Common myeloid progenitor, CD34-positive (primary cell): ENCODE measurements at regions not wholly inside any gene's neighbourhood (a gene's known extent, or its start where the extent isn't known, plus 50 kb on each side); places are given as distances from the start of the nearest gene placed in this dataset.

Experiments used
- CTCF ChIA-PET: fragments of 350-600 bp; sonication (Branson Sonifier 250); formaldehyde crosslinking; loops from one replicate; lab custom pipeline; 2021; ENCODE audit warnings: antibody characterized with exemption; lab: Charles Lee
- POLR2A ChIA-PET: fragments of 350-600 bp; sonication (Branson Sonifier 250); formaldehyde crosslinking; loops from one replicate; lab custom pipeline; 2021; ENCODE audit warnings: antibody characterized with exemption; lab: Charles Lee
- DNase-seq, 3 donors: peaks; one replicate each; pipeline versions ENCODE4 v3.0.0 to v3.0.0-alpha.2; 2013
- H3K27ac ChIP-seq, 2 experiments: 1 replicate in 1 of 2; 2 replicates in 1 of 2; pipeline ENCODE4 v1.7.0; 2013; ENCODE audit warnings: inconsistent platforms in 2 of 2, low read length in 2 of 2, mild to moderate bottlenecking in 2 of 2, low read depth in 1 of 2, moderate library complexity in 1 of 2; ENCODE audit not compliant: severe bottlenecking in 2 of 2, insufficient read depth in 1 of 2, poor library complexity in 1 of 2
- H3K27me3 ChIP-seq, 5 experiments: replicated peaks in 2 of 5; 1 replicate in 3 of 5; 2 replicates in 2 of 5; pipeline versions ENCODE4 v1.6.1 to v1.7.0; 2013; ENCODE audit warnings: low read length in 4 of 5, mild to moderate bottlenecking in 2 of 5, moderate library complexity in 2 of 5, inconsistent platforms in 1 of 5; ENCODE audit not compliant: insufficient read depth in 5 of 5, control insufficient read depth in 4 of 5
- H3K36me3 ChIP-seq, 4 experiments: 1 replicate in 2 of 4; 2 replicates in 2 of 4; pipeline versions ENCODE4 v1.6.1 to v1.7.0; 2013; ENCODE audit warnings: low read length in 3 of 4, control low read depth in 1 of 4, mild to moderate bottlenecking in 1 of 4; ENCODE audit not compliant: control insufficient read depth in 4 of 4, insufficient read depth in 4 of 4
- H3K4me1 ChIP-seq, 4 experiments: 1 replicate in 3 of 4; 2 replicates in 1 of 4; pipeline versions ENCODE4 v1.6.1 to v1.7.1; 2013; ENCODE audit warnings: low read length in 3 of 4, mild to moderate bottlenecking in 3 of 4, control low read depth in 1 of 4, inconsistent platforms in 1 of 4, moderate library complexity in 1 of 4; ENCODE audit not compliant: control insufficient read depth in 4 of 4, insufficient read depth in 4 of 4; ENCODE audit errors: control extremely low read depth in 1 of 4
- H3K4me3 ChIP-seq, 7 experiments: 1 replicate in 4 of 7; 2 replicates in 3 of 7; pipeline versions ENCODE4 v1.5.1 to v1.7.0; 2013; ENCODE audit warnings: mild to moderate bottlenecking in 7 of 7, low read length in 6 of 7, moderate library complexity in 6 of 7, inconsistent platforms in 2 of 7, low read depth in 2 of 7, control low read depth in 1 of 7; ENCODE audit not compliant: insufficient read depth in 4 of 7, control insufficient read depth in 1 of 7; ENCODE audit errors: extremely low read depth in 1 of 7
- H3K9me3 ChIP-seq, 5 experiments: 1 replicate in 4 of 5; 2 replicates in 1 of 5; pipeline versions ENCODE4 v1.6.1 to v1.7.1; 2013; ENCODE audit warnings: low read length in 4 of 5, mild to moderate bottlenecking in 2 of 5, inconsistent platforms in 1 of 5, low read depth in 1 of 5, moderate library complexity in 1 of 5; ENCODE audit not compliant: control insufficient read depth in 4 of 5, insufficient read depth in 2 of 5; ENCODE audit errors: control extremely low read depth in 1 of 5
- WGBS: methylation state at CpG from one replicate; pipeline ENCODE4 v1.1.5; 2013; ENCODE audit not compliant: insufficient coverage; 5-methylcytosine and 5-hydroxymethylcytosine counted together

- 90% methylated on average over 8 of the region's 9 CpGs for WGBS
- CTCF ChIA-PET = interaction anchor here (0.6 to 2.5 kb wide), 4 partner anchors 11 to 398 kb away, joined by 3 to 7 read pairs (median 4); no protein-coding TSS in a partner anchor
Observed at GRCh38 chr22:45094825-45095224, 68.9 kb upstream of the NUP50 start.

GRCh38 chr22:45096256-45096907 lies 67.3 kb upstream of the NUP50 start:
- ChIA-PET CTCF (interaction anchor here (1.1 to 2.2 kb wide), 5 partner anchors 12 to 338 kb away, joined by 3 to 7 read pairs (median 5); no protein-coding TSS in a partner anchor), POLR2A (no interaction called here)
- H3K9me3 ChIP-seq = peaks cover 0 to 3% (median 0%) of the 10 kb centered on the region in 5 experiments
- no peak overlapping the region for H3K27ac ChIP-seq
- H3K4me1 ChIP-seq = no peaks in the 10 kb centered on the region
- H3K4me3 ChIP-seq = no peak overlapping the region
- H3K27me3 ChIP-seq = peaks cover 0 to 14% (median 4%) of the 10 kb centered on the region in 5 experiments
- DNase-seq = peak; percentile 36 to 74 (median 64)
- no peaks in the 10 kb centered on the region for H3K36me3 ChIP-seq
- 29% methylated on average over 4 of the region's 7 CpGs for WGBS

More at GRCh38 chr22:45094825-45095224, 68.9 kb upstream of the NUP50 start:
- H3K9me3 ChIP-seq = peaks cover 0 to 3% (median 0%) of the 10 kb centered on the region in 5 experiments
- POLR2A ChIA-PET = no interaction called here
- DNase-seq = no peak
- peaks cover 0 to 19% (median 4%) of the 10 kb centered on the region in 5 experiments for H3K27me3 ChIP-seq
- no peaks in the 10 kb centered on the region for H3K4me1 ChIP-seq
- H3K27ac ChIP-seq = no peak overlapping the region
- no peak overlapping the region for H3K4me3 ChIP-seq
- no peaks in the 10 kb centered on the region for H3K36me3 ChIP-seq

GRCh38 chr22:45097061-45097460 lies 66.7 kb upstream of the NUP50 start:
- peaks cover 0 to 11% (median 6%) of the 10 kb centered on the region in 5 experiments for H3K27me3 ChIP-seq
- DNase-seq = no peak
- POLR2A ChIA-PET = no interaction called here
- WGBS = 100% methylated on average over 1 of the region's 3 CpGs
- H3K27ac ChIP-seq = no peak overlapping the region
- CTCF ChIA-PET = interaction anchor here (0.6 to 1.5 kb wide), 3 partner anchors 20 to 345 kb away, joined by 3 to 4 read pairs (median 3); no protein-coding TSS in a partner anchor
- peaks cover 0 to 2% (median 0%) of the 10 kb centered on the region in 4 experiments for H3K4me1 ChIP-seq
- peaks cover 0 to 3% (median 0%) of the 10 kb centered on the region in 5 experiments for H3K9me3 ChIP-seq
- no peaks in the 10 kb centered on the region for H3K36me3 ChIP-seq
- no peak overlapping the region for H3K4me3 ChIP-seq

- ChIA-PET CTCF (no interaction called here), POLR2A (no interaction called here)
- DNase-seq = no peak
- peaks cover 0 to 11% (median 6%) of the 10 kb centered on the region in 5 experiments for H3K27me3 ChIP-seq
- peaks cover 0 to 5% (median 0%) of the 10 kb centered on the region in 4 experiments for H3K4me1 ChIP-seq
- no peak overlapping the region for H3K27ac ChIP-seq
- H3K9me3 ChIP-seq = no peaks in the 10 kb centered on the region
- no peak overlapping the region for H3K4me3 ChIP-seq
- no peaks in the 10 kb centered on the region for H3K36me3 ChIP-seq
- WGBS = 98% methylated on average over 5 of the region's 8 CpGs
Observed at GRCh38 chr22:45098056-45098455, 65.7 kb upstream of the NUP50 start.

- 80% methylated on average over 7 of the region's 9 CpGs for WGBS
- no peak for DNase-seq
- POLR2A ChIA-PET = no interaction called here
Observed at GRCh38 chr22:45099961-45100360, 63.8 kb upstream of the NUP50 start.

GRCh38 chr22:45101515-45102227 lies 62.1 kb upstream of the NUP50 start:
- POLR2A ChIA-PET = no interaction called here
- WGBS = 65% methylated on average over 8 of the region's 18 CpGs

More at GRCh38 chr22:45099961-45100360, 63.8 kb upstream of the NUP50 start:
- Histone ChIP-seq H3K36me3 (no peaks in the 10 kb centered on the region), H3K9me3 (no peaks in the 10 kb centered on the region), H3K27me3 (peaks cover 0 to 6% (median 4%) of the 10 kb centered on the region in 5 experiments), H3K27ac (no peak overlapping the region), H3K4me3 (no peak overlapping the region), H3K4me1 (peaks cover 0 to 6% (median 0%) of the 10 kb centered on the region in 4 experiments)
- CTCF ChIA-PET = interaction anchor here (0.6 to 1.3 kb wide), 3 partner anchors 9 to 66 kb away, joined by 3 read pairs; partner anchors contain the start of gene NUP50

More at GRCh38 chr22:45101515-45102227, 62.1 kb upstream of the NUP50 start:
- Histone ChIP-seq H3K4me1 (peaks cover 0 to 6% (median 0%) of the 10 kb centered on the region in 4 experiments), H3K27ac (no peak overlapping the region), H3K4me3 (no peak overlapping the region), H3K27me3 (peaks cover 0 to 6% (median 4%) of the 10 kb centered on the region in 5 experiments), H3K9me3 (no peaks in the 10 kb centered on the region), H3K36me3 (no peaks in the 10 kb centered on the region)
- peak; percentile 68 to 82 (median 72) for DNase-seq
- CTCF ChIA-PET = interaction anchor here (0.7 to 2.6 kb wide), 12 partner anchors 10 to 451 kb away, joined by 3 to 7 read pairs (median 4); no protein-coding TSS in a partner anchor
